HCT116 (cell line): ENCODE measurements at regions not wholly inside any gene's neighbourhood (a gene's known extent, or its start where the extent isn't known, plus 50 kb on each side); places are given as distances from the start of the nearest gene placed in this dataset.

Source experiments
- ATAC-seq: fragments of 200-7000 bp; cut with Tn5 transposase; 2 replicates; pipeline ENCODE4 v1.9.1; 2020; ENCODE audit warnings: mild to moderate bottlenecking, moderate library complexity
- BruUV-seq: library from RNA; stranded (reverse); fragments of 400-500 nt; replicated peaks from 2 replicates; lab custom pipeline; 2021; lab: Mats Ljungman, UMichigan
- CTCF ChIA-PET: fragments of 300-600 bp; sonication (Branson Sonifier 250); formaldehyde crosslinking; loops from one replicate; lab custom pipeline; 2021; ENCODE audit warnings: antibody characterized with exemption; lab: Charles Lee
- POLR2A ChIA-PET: fragments of 300-600, 350-600 bp; sonication (Branson Sonifier 250); formaldehyde crosslinking; loops from one replicate; lab custom pipeline; 2021; ENCODE audit warnings: antibody characterized with exemption; lab: Charles Lee
- RAD21 ChIA-PET, 2 experiments: fragments of 300-600 bp; sonication (Branson Sonifier 250); formaldehyde crosslinking; loops; one replicate each; lab custom pipeline; 2023; ENCODE audit warnings: low total read pairs in 2 of 2; ENCODE audit not compliant: uncharacterized antibody in 2 of 2, unreplicated experiment in 2 of 2, low non-redundant PET in 1 of 2; lab: Charles Lee
- DNase-seq: peaks from one replicate; pipeline ENCODE4 v3.0.0-alpha.2; 2010; ENCODE audit warnings: low read depth, low spot score
- H2AFZ ChIP-seq: fragments of 200-600 bp; shearing (Covaris generic), sonication (generic); 2 replicates; pipeline ENCODE4 v1.6.1; 2017; ENCODE audit warnings: low read depth, mixed run types, mixed read lengths, antibody characterized with exemption, low read length; ENCODE audit not compliant: poor library complexity, severe bottlenecking
- H3K27ac ChIP-seq: 2 replicates; pipeline ENCODE4 v1.5.1; 2012; ENCODE audit warnings: low read depth, low read length
- H3K27me3 ChIP-seq: fragments of 200-600 bp; sonication (generic); 2 replicates; pipeline ENCODE4 v1.6.1; 2016; ENCODE audit warnings: mixed run types, low read length, mixed read lengths; ENCODE audit not compliant: insufficient read depth
- H3K36me3 ChIP-seq, 2 experiments: fragments of 200-500 bp in 1 of 2; fragments of 200-600 bp in 1 of 2; sonication (Bioruptor generic) in 1 of 2; sonication (generic) in 1 of 2; 2 replicates each; pipeline versions ENCODE4 v1.5.1 to v1.6.1; 2014 to 2016; ENCODE audit warnings: low read length in 2 of 2, inconsistent platforms in 1 of 2, mixed read lengths in 1 of 2, mixed run types in 1 of 2; ENCODE audit not compliant: insufficient read depth in 2 of 2, control insufficient read depth in 1 of 2
- H3K4me1 ChIP-seq, 2 experiments: fragments of 200-600 bp in 1 of 2; sonication (generic) in 1 of 2; 2 replicates each; pipeline versions ENCODE4 v1.5.1 to v1.6.1; 2012 to 2017; ENCODE audit warnings: low read length in 2 of 2, inconsistent platforms in 1 of 2, mild to moderate bottlenecking in 1 of 2, mixed read lengths in 1 of 2, mixed run types in 1 of 2, moderate library complexity in 1 of 2; ENCODE audit not compliant: insufficient read depth in 2 of 2, control insufficient read depth in 1 of 2
- H3K4me2 ChIP-seq: fragments of 200-600 bp; sonication (generic); 2 replicates; pipeline ENCODE4 v1.6.1; 2017; ENCODE audit warnings: mixed run types, low read length, mixed read lengths
- H3K4me3 ChIP-seq, 2 experiments: fragments of 200-600 bp in 1 of 2; sonication (generic) in 1 of 2; replicated peaks in 1 of 2; 2 replicates each; pipeline ENCODE4 v1.5.1; 2011 to 2016; ENCODE audit warnings: low read length in 2 of 2, control low read depth in 1 of 2, low read depth in 1 of 2, mild to moderate bottlenecking in 1 of 2, mixed read lengths in 1 of 2, mixed run types in 1 of 2
- H3K79me2 ChIP-seq: fragments of 200-600 bp; sonication (generic); 2 replicates; pipeline ENCODE4 v1.6.1; 2017; ENCODE audit warnings: mild to moderate bottlenecking, mixed run types, low read length, moderate library complexity, mixed read lengths; ENCODE audit not compliant: insufficient read depth
- H3K9ac ChIP-seq: fragments of 200-600 bp; sonication (generic); 2 replicates; pipeline ENCODE4 v1.6.1; 2016; ENCODE audit warnings: low read length, mixed read lengths
- H3K9me2 ChIP-seq: fragments of 200-600 bp; sonication (generic), shearing (Covaris generic); 2 replicates; pipeline ENCODE4 v1.6.1; 2017; ENCODE audit warnings: mixed run types, mild to moderate bottlenecking, moderate library complexity; ENCODE audit not compliant: insufficient read depth
- H3K9me3 ChIP-seq, 2 experiments: fragments of 200-500 bp in 1 of 2; fragments of 200-600 bp in 1 of 2; sonication (Bioruptor generic) in 1 of 2; sonication (generic) in 1 of 2; 2 replicates each; pipeline ENCODE4 v1.6.1; 2014 to 2017; ENCODE audit warnings: low read length in 2 of 2, mixed read lengths in 2 of 2, inconsistent platforms in 1 of 2, low read depth in 1 of 2, mild to moderate bottlenecking in 1 of 2, mixed run types in 1 of 2, moderate library complexity in 1 of 2; ENCODE audit not compliant: control insufficient read depth in 1 of 2, insufficient read depth in 1 of 2
- H4K20me1 ChIP-seq: fragments of 200-600 bp; sonication (generic), shearing (Covaris generic); 2 replicates; pipeline ENCODE4 v1.6.1; 2017; ENCODE audit warnings: mixed run types, mild to moderate bottlenecking, moderate library complexity; ENCODE audit not compliant: insufficient read depth
- CBX3 ChIP-seq: IDR thresholded peaks from 2 replicates; pipeline ENCODE4 v1.6.1; 2012; ENCODE audit warnings: low read depth
- EZH2 ChIP-seq: fragments of 200-600 bp; sonication (generic); IDR thresholded peaks from 2 replicates; pipeline ENCODE4 v1.6.1; 2017; ENCODE audit warnings: antibody characterized with exemption, mixed run types
- POLR2AphosphoS5 ChIP-seq: IDR thresholded peaks from 2 replicates; pipeline ENCODE4 v1.6.1; 2011; ENCODE audit warnings: mild to moderate bottlenecking, low read depth, low read length, moderate library complexity
- RAD21 ChIP-seq: IDR thresholded peaks from 2 replicates; pipeline ENCODE4 v1.6.1; 2012; ENCODE audit warnings: low read depth, mild to moderate bottlenecking
- SP1 ChIP-seq: IDR thresholded peaks from 2 replicates; pipeline ENCODE4 v1.6.1; 2012; ENCODE audit warnings: low read depth
- TCF7L2 ChIP-seq: IDR thresholded peaks from 2 replicates; pipeline ENCODE4 v1.7.0; 2011; ENCODE audit warnings: borderline replicate concordance, inconsistent platforms; ENCODE audit not compliant: insufficient read depth, insufficient read length; ENCODE audit errors: extremely low read depth
- YY1 ChIP-seq: IDR thresholded peaks from 2 replicates; pipeline ENCODE4 v1.6.1; 2011; ENCODE audit warnings: low read length, low read depth, moderate library complexity, mild to moderate bottlenecking; ENCODE audit not compliant: insufficient replicate concordance; ENCODE audit errors: extremely low read depth
- intact Hi-C: fragments of 100-400 bp; cut with micrococcal nuclease; formaldehyde crosslinking; loops from 2 replicates; pipeline ENCODE4 v1.10.0; 2022
- TF ChIP-seq, protein P1 (sequence below), 3 experiments: fragments of 200-600 bp in 1 of 3; sonication (generic) in 1 of 3; IDR thresholded peaks in 2 of 3; conservative IDR thresholded peaks in 1 of 3; 2 replicates each; pipeline ENCODE4 v1.5.1; 2012 to 2017; ENCODE audit warnings: low read depth in 2 of 3, low read length in 2 of 3, antibody characterized with exemption in 1 of 3, borderline replicate concordance in 1 of 3, control low read depth in 1 of 3, mild to moderate bottlenecking in 1 of 3, mixed read lengths in 1 of 3, mixed run types in 1 of 3, moderate library complexity in 1 of 3; ENCODE audit not compliant: insufficient read depth in 1 of 3
- TF ChIP-seq, protein P2 (sequence below): IDR thresholded peaks from 2 replicates; pipeline ENCODE4 v1.6.1; 2012

DNA sequence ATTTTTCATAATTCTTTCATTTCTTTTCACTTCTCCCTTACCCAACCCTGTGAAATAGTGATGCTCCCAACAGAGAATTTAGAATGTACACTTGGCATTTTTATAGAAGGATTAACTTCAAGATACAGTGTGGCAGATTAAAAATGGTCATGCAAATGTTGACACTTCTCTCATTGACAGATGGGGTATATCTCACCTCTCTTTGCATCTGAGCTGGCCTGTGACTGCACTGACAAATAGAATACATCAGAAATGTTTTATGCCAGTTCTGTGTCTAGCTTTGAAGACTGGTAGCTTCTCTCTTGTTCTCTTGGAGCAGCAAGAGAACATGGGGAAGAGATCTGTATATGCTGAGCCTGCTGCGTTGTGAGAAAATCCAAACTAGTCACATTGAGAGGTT lies 949.6 kb downstream of the CDH11 start:
- no peaks in the 10 kb centered on the region for H3K36me3 ChIP-seq
- no TSS peak for BruUV-seq
- no peaks in the 10 kb centered on the region for H3K79me2 ChIP-seq
- no peak overlapping the region for H3K27ac ChIP-seq
- ATAC-seq (no peak), DNase-seq (no peak)
- H3K4me2 ChIP-seq, result no peak overlapping the region
- peaks cover 8 to 15% of the 10 kb centered on the region in 2 experiments; a peak in 3 of 4 replicates for H3K9me3 ChIP-seq
- RAD21 ChIA-PET, result no interaction called here
- H4K20me1 ChIP-seq, result no peaks in the 10 kb centered on the region
- no peak overlapping the region for H3K9ac ChIP-seq
- CTCF ChIA-PET, result no interaction called here
- H3K9me2 ChIP-seq, result no peaks in the 10 kb centered on the region
- H3K4me3 ChIP-seq, result no peak overlapping the region
- H3K27me3 ChIP-seq, result no peaks in the 10 kb centered on the region
- H3K4me1 ChIP-seq, result no peaks in the 10 kb centered on the region
- intact Hi-C loops, result no loop called here
- TF ChIP-seq POLR2AphosphoS5 (no peak), CBX3 (no peak), SP1 (no peak), RAD21 (no peak), TCF7L2 (no peak), YY1 (no peak), EZH2 (no peak)
- TF ChIP-seq, protein P1, sequence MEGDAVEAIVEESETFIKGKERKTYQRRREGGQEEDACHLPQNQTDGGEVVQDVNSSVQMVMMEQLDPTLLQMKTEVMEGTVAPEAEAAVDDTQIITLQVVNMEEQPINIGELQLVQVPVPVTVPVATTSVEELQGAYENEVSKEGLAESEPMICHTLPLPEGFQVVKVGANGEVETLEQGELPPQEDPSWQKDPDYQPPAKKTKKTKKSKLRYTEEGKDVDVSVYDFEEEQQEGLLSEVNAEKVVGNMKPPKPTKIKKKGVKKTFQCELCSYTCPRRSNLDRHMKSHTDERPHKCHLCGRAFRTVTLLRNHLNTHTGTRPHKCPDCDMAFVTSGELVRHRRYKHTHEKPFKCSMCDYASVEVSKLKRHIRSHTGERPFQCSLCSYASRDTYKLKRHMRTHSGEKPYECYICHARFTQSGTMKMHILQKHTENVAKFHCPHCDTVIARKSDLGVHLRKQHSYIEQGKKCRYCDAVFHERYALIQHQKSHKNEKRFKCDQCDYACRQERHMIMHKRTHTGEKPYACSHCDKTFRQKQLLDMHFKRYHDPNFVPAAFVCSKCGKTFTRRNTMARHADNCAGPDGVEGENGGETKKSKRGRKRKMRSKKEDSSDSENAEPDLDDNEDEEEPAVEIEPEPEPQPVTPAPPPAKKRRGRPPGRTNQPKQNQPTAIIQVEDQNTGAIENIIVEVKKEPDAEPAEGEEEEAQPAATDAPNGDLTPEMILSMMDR (IDR thresholded peaks at IDR 0.05 in 2 of 3, conservative IDR thresholded peaks at IDR 0.05 in 1 of 3; ENCODE audit: borderline replicate concordance in 1 of 3, insufficient read depth in 1 of 3, low read depth in 2 of 3, low read length in 2 of 3), result no peak
- TF ChIP-seq, protein P2, sequence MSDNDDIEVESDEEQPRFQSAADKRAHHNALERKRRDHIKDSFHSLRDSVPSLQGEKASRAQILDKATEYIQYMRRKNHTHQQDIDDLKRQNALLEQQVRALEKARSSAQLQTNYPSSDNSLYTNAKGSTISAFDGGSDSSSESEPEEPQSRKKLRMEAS, result no peak
- POLR2A ChIA-PET, result no interaction called here
- no peak overlapping the region for H2AFZ ChIP-seq
